NCI-H2029 treated with DMSO at 0.1 percent for 48 hours (cell line): ENCODE measurements at regions not wholly inside any gene's neighbourhood (a gene's known extent, or its start where the extent isn't known, plus 50 kb on each side); places are given as distances from the start of the nearest gene placed in this dataset.

Experiments used
- DNase-seq: peaks from one replicate; lab custom pipeline; 2025; lab: John Stamatoyannopoulos, UW

GRCh38 chr12:13764748-13765147 lies 216.7 kb downstream of the GRIN2B start:
- DNase-seq, result no peak

DNA sequence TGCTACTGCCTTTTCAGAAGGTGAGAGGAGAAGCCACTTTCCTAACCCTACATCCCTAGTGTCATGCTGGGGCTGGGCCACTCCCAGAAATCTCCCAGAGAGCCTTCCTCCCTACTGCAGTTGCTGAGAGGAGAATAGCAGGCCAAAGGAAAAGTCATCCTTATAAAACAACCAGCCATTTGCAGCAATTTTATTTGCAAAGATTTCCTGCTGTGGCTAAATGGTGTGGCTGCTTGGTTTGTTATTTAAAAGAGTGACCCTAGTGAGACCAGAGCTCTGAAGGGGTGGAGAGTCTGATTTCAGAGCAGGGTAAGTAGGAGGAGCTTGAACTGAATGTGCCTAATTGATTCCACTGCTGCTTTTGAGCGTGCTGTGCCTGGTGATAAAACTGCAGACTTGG lies 232.0 kb downstream of the GRIN2B start:
- DNase-seq, result no peak

GRCh38 chr12:13745111-13745860 lies 236.1 kb downstream of the GRIN2B start:
- DNase-seq, result no peak

- no peak for DNase-seq
Observed at GRCh38 chr12:13744561-13744960, 236.8 kb downstream of the GRIN2B start.

DNA sequence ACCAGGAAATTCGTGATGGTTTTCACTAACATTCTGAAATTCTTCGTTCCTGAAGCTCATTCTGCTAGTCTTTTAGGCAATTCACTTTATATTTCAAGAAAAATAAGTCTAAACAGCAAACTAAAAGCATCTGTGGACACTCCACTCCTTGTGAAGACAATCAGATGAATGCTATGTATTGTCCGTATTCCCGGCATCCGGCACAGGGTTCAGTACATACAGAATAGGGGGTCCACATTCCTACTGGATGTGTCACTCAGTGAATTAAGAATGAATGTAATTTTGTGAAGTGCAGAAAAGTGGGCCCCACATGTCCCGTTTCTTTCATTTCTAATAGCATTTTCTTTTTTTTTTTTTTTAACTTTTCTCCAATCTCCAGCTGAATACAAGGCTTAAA lies 241.3 kb downstream of the GRIN2B start:
- DNase-seq, result no peak

GRCh38 chr12:13735734-13736133 lies 245.7 kb downstream of the GRIN2B start:
- no peak for DNase-seq

DNA sequence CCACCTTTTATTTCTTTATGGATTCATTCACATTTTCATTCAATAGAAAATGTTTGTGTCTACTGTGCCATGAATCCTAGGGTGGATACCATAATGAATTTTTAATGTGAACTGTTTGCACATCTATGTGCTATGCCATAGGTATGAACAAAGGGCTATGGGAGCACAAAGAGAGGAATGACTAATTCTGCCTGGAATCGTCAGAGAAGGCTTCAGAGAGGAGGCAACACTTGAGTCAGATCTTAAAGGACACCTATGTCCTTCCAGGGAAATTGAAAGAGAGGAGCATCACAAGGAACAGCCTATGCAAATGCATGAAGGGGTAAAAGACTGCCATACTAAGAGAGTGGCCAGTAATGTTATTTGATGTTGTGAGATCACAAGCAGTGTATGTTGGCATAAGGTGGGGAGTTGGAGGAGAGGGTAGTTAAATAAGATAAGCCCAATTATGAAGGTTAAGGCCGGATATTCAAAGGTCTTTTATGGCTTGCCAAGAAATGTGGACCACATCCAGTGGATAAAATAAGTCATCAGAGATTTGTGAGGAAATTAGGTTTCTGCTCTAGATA lies 246.7 kb downstream of the GRIN2B start:
- no peak for DNase-seq

GRCh38 chr12:13727707-13728195 lies 253.7 kb downstream of the GRIN2B start:
- DNase-seq, result no peak

- DNase-seq, result no peak
Observed at GRCh38 chr12:13725049-13725448, 256.4 kb downstream of the GRIN2B start.

DNA sequence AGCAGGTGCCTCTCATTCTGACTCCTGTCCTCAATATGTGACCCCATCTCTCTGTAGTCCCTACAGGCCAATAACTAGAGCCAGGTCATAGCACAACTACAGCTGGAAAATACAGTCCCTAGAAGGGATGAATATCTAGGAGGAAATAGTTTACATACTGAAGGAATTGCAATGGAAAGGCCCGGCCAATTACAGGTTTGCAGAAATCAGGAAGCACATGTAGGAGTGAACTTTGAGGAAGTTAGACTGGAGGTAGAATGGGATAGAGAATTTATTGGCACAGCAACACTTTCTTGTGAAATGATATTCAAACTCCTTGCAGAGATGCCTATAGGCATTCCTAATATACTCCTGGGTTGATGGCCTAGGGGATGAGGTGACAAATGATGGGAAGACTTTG lies 257.3 kb downstream of the GRIN2B start:
- DNase-seq, result no peak

GRCh38 chr12:13719986-13720385 lies 261.4 kb downstream of the GRIN2B start:
- DNase-seq, result no peak

DNA sequence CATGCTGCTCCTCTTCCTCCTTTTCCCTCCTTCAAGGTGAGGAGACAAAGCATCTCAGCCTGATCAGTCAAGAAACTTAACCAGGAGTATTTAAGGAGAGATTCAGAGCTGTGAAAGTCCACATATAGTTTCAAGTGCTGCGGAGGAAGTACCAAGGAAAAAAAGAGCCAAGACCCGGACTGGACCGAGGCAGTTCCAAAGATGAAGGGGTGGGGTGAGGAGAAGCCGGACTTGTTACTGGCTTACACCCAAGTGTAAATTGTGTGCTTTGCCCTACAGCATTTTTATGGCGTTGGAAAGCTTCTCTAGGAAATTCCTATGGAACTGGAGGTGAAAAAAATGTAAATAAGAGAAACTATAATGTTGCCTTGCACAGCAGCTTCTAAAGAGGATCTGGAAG lies 263.1 kb downstream of the GRIN2B start:
- DNase-seq, result no peak

DNA sequence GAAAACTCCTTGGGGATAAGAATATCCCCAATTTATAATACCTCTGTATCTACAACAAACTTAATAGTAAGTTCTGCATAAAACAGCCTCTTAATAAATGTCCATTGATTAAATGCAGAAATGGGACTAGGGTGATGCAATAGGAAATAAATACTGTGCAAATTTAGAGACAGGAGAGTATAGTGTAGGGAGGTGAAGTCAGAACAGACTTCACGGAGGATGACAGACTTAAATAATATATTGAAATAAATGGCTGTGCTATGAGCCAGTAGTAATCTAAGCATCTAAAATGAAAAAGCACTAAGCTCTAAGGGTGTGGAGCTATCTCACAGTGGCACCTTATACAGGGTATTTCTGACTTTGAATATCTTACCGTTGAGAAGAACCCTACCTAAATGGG lies 265.3 kb downstream of the GRIN2B start:
- no peak for DNase-seq

DNA sequence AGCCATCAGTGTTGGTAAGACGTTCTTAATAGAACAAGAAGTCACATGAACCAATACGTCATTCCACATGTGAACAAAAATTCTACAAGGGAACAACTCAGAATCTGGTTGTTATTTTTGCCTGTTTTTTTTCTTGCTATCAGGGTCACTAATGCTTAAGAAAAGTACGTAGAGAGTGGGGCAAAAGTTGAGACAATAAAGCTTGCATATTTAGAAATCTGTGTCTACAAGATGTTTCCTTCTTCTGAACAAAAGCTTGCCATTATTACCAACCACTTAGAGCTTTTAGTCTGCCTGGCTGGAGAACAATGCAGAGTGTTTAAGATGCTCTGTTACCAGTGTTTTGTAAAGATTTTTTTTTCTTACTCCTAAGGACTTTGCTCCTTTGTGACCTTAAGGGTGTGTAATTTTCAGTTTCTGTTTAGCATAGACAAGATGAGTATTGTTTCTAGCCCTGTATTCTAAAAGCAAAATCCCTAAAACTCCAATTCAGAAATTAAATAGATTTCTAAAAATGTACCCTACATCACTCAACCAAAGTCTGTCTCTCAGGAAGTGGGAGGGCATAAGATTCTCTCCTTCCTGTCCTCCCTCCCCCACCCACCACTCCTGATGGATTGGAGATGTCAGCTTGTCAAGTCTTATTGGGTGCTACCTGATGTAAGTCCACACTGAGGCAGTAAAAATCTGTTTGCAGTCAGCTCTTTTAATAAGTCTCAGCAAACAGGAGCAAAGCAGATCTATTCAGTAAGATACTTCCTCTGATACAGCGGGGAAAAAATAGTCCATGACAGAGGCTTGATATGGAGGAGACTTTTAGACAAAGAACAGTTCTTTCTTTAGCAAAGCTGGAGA lies 267.6 kb downstream of the GRIN2B start:
- no peak for DNase-seq

DNA sequence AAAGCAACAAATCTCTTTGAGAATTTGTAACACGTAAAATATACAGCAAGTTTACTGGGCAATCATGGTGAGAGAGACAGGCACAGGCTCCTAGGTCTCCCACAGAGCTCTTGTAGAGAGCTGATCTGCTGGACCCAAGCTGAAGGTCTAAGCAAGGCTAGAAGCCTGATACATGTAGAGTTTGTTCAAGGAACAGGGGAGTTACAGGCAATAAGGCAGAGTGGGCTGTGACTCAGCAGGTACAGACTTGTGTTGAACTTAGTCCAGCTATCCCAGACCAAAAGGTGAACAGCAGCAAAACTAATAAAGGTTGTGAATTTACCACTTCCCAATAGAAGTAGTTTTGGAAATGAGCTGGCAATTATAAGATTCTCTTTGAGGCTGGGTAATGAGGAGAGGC lies 273.6 kb downstream of the GRIN2B start:
- DNase-seq, result no peak

GRCh38 chr12:13702381-13702780 lies 279.0 kb downstream of the GRIN2B start:
- no peak for DNase-seq

- DNase-seq, result no peak
Observed at GRCh38 chr12:13701502-13701901, 279.9 kb downstream of the GRIN2B start.

- no peak for DNase-seq
Observed at GRCh38 chr12:13697973-13698372, 283.4 kb downstream of the GRIN2B start.

GRCh38 chr12:13695781-13696180 lies 285.6 kb downstream of the GRIN2B start:
- no peak for DNase-seq

DNA sequence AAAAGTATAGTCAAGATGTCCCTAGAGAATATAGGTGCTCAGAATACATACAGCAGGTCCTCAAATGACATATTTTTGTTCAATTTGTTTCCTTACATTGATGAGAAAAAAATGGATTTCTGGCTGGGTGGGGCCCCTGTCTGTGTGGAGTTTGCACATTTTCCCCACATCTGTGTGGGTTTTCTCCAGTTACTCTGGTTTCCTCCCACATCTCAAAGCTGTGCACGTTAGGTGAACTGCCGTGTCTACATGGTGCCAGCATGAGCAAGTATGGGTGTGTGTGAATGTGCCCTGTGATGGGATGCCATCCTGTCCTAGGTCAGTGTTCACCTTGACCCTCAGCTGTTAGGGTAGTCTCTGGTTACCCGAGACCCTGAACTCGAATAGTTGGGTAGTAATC lies 289.1 kb downstream of the GRIN2B start:
- DNase-seq, result no peak

DNA sequence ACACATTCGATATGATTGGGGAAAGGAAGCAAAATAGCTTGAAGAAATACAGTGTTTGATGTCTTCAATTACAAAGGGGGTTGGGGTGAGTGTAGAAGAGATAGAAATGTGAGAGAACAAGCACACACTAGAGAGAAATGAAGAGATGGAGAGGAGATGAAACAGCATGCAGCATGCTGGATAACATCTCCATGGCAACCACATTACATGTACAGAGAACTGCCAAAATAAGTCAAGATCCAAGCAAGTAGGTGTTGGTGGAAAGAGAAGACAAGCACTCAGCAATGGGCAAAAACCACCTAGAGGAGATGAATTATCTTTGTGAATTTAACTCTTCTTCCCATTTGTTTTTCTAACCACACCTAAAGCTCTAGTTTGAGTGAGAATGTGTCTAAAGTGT lies 289.8 kb downstream of the GRIN2B start:
- DNase-seq, result no peak

DNA sequence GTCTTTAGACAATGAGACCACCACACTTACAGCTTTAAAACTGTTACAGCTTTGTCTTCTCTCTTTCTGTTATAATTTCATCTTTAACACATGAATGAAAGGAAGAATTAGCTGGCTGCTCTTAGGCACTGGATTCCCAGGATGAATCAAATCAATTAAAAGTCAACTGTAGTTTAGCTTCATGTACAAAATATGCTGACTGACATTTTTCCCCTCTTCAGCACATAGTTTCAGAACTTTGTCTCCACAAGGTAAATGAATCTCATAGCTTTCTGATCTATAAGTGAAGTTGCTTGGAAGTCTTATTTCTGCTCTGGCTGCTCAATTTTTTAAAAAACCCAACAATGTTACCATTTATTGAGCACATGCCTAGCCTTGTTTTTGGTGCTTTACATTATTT lies 293.8 kb downstream of the GRIN2B start:
- no peak for DNase-seq

GRCh38 chr12:13686260-13686659 lies 295.1 kb downstream of the GRIN2B start:
- DNase-seq, result no peak
